Type B pancreatic cell (in vitro differentiated cells): ENCODE measurements at regions not wholly inside any gene's neighbourhood (a gene's known extent, or its start where the extent isn't known, plus 50 kb on each side); places are given as distances from the start of the nearest gene placed in this dataset.

Source experiments
- DNase-seq: peaks from one replicate; pipeline ENCODE4 v3.0.0; 2021; ENCODE audit warnings: mixed read lengths; ENCODE audit not compliant: unreplicated experiment; ENCODE audit errors: extremely low spot score
- H3K27ac Mint-ChIP-seq: 2 replicates; pipeline ENCODE4 v1.8.0; 2021; ENCODE audit warnings: mild to moderate bottlenecking, mixed read lengths
- H3K27me3 Mint-ChIP-seq: 2 replicates; pipeline ENCODE4 v1.8.0; 2021; ENCODE audit warnings: mixed read lengths
- H3K36me3 Mint-ChIP-seq: 2 replicates; pipeline ENCODE4 v1.8.0; 2021; ENCODE audit warnings: mixed read lengths
- H3K4me1 Mint-ChIP-seq: one replicate; pipeline ENCODE4 v1.8.0; 2021; ENCODE audit warnings: mixed read lengths; ENCODE audit not compliant: unreplicated experiment
- H3K4me3 Mint-ChIP-seq: 2 replicates; pipeline ENCODE4 v1.8.0; 2021; ENCODE audit warnings: mild to moderate bottlenecking, mixed read lengths
- H3K9me3 Mint-ChIP-seq: 2 replicates; pipeline ENCODE4 v1.8.0; 2021; ENCODE audit warnings: mixed read lengths
- CTCF ChIP-seq: fragments of 200-600 bp; sonication (generic); conservative IDR thresholded peaks from 2 replicates; pipeline ENCODE4 v1.5.0; 2021; ENCODE audit warnings: antibody characterized with exemption, mild to moderate bottlenecking

- peak overlapping the region; percentile 82 for H3K27ac Mint-ChIP-seq
- H3K27me3 Mint-ChIP-seq, result peaks cover 16% of the 10 kb centered on the region
- DNase-seq, result peak; percentile 76
- H3K9me3 Mint-ChIP-seq, result no peaks in the 10 kb centered on the region
- no peaks in the 10 kb centered on the region for H3K36me3 Mint-ChIP-seq
- peak; percentile 62 for TF ChIP-seq CTCF
- peaks cover 56% of the 10 kb centered on the region for H3K4me1 Mint-ChIP-seq
- peak overlapping the region; percentile 89 for H3K4me3 Mint-ChIP-seq
Measured at GRCh38 chr18:26655525-26656430, 107.4 kb upstream of the KCTD1 start.

- no peak for TF ChIP-seq CTCF
- Mint-ChIP-seq H3K9me3 (no peaks in the 10 kb centered on the region), H3K27me3 (peaks cover 19% of the 10 kb centered on the region), H3K4me3 (peak overlapping the region; percentile 89), H3K27ac (peak overlapping the region; percentile 82), H3K4me1 (peaks cover 62% of the 10 kb centered on the region), H3K36me3 (peaks cover 3% of the 10 kb centered on the region)
- DNase-seq, result no peak
Measured at GRCh38 chr18:26654616-26655524, 106.5 kb upstream of the KCTD1 start.

- Mint-ChIP-seq H3K27me3 (peaks cover 19% of the 10 kb centered on the region), H3K9me3 (no peaks in the 10 kb centered on the region), H3K27ac (no peak overlapping the region), H3K4me1 (peaks cover 60% of the 10 kb centered on the region), H3K36me3 (peaks cover 3% of the 10 kb centered on the region), H3K4me3 (peak overlapping the region; percentile 89)
- DNase-seq, result no peak
- no peak for TF ChIP-seq CTCF
Measured at GRCh38 chr18:26653943-26654615, 105.7 kb upstream of the KCTD1 start.

GRCh38 chr18:26652501-26652900 lies 104.1 kb upstream of the KCTD1 start:
- peaks cover 44% of the 10 kb centered on the region for H3K4me1 Mint-ChIP-seq
- no peak for TF ChIP-seq CTCF
- H3K27me3 Mint-ChIP-seq, result peaks cover 19% of the 10 kb centered on the region
- H3K27ac Mint-ChIP-seq, result no peak overlapping the region
- H3K4me3 Mint-ChIP-seq, result no peak overlapping the region
- peaks cover 3% of the 10 kb centered on the region for H3K36me3 Mint-ChIP-seq
- DNase-seq, result no peak
- no peaks in the 10 kb centered on the region for H3K9me3 Mint-ChIP-seq
